GM23338 (cell line): ENCODE measurements at regions not wholly inside any gene's neighbourhood (a gene's known extent, or its start where the extent isn't known, plus 50 kb on each side); places are given as distances from the start of the nearest gene placed in this dataset.

Experiments used
- ATAC-seq: fragments of 200-7000 bp; cut with Tn5 transposase; 3 replicates; pipeline ENCODE4 v1.9.1; 2020
- DNase-seq: peaks from one replicate; pipeline ENCODE4 v3.0.0-alpha.2; 2015; ENCODE audit warnings: low spot score
- H2AFZ ChIP-seq: fragments of 200-600 bp; sonication (generic); 2 replicates; pipeline ENCODE4 v1.8.0; 2016; ENCODE audit warnings: antibody characterized with exemption, mild to moderate bottlenecking, moderate library complexity
- H3F3A ChIP-seq: fragments of 200-600 bp; sonication (generic); replicated peaks from 2 replicates; pipeline ENCODE4 v1.8.0; 2017; ENCODE audit warnings: antibody characterized with exemption, mixed run types, low read depth
- H3K27ac ChIP-seq: fragments of 200-600 bp; sonication (generic); 2 replicates; pipeline ENCODE4 v1.6.1; 2016; ENCODE audit warnings: low read depth
- H3K27me3 ChIP-seq: fragments of 200-600 bp; sonication (generic); 2 replicates; pipeline ENCODE4 v1.8.0; 2016; ENCODE audit warnings: mild to moderate bottlenecking, mixed run types, moderate library complexity; ENCODE audit not compliant: insufficient read depth
- H3K36me3 ChIP-seq: fragments of 200-600 bp; sonication (generic); 2 replicates; pipeline ENCODE4 v1.8.0; 2016; ENCODE audit warnings: mild to moderate bottlenecking; ENCODE audit not compliant: insufficient read depth
- H3K4me1 ChIP-seq: fragments of 200-600 bp; sonication (generic); 2 replicates; pipeline ENCODE4 v1.8.0; 2016; ENCODE audit warnings: mild to moderate bottlenecking, moderate library complexity; ENCODE audit not compliant: insufficient read depth
- H3K4me2 ChIP-seq: fragments of 200-600 bp; sonication (generic); 2 replicates; pipeline ENCODE4 v1.7.1; 2017; ENCODE audit warnings: mixed run types
- H3K4me3 ChIP-seq: fragments of 200-600 bp; sonication (generic); 2 replicates; pipeline ENCODE4 v1.6.1; 2016; ENCODE audit warnings: mixed run types
- H3K79me2 ChIP-seq: fragments of 200-600 bp; sonication (generic); replicated peaks from 2 replicates; pipeline ENCODE4 v1.8.0; 2017; ENCODE audit warnings: mild to moderate bottlenecking; ENCODE audit not compliant: insufficient read depth
- H3K9me2 ChIP-seq: fragments of 200-600 bp; sonication (generic); 2 replicates; pipeline ENCODE4 v1.8.0; 2017; ENCODE audit not compliant: insufficient read depth
- H4K20me1 ChIP-seq: fragments of 200-600 bp; sonication (generic); replicated peaks from 2 replicates; pipeline ENCODE4 v1.8.0; 2017; ENCODE audit warnings: mild to moderate bottlenecking; ENCODE audit not compliant: insufficient read depth
- H3K27ac Mint-ChIP-seq: 2 replicates; pipeline ENCODE4 v1.8.0; 2020; ENCODE audit warnings: inconsistent platforms, mild to moderate bottlenecking, moderate library complexity, mixed read lengths
- H3K27me3 Mint-ChIP-seq: 3 replicates; pipeline ENCODE4 v1.8.0; 2022; ENCODE audit warnings: low read depth, mild to moderate bottlenecking, moderate library complexity, mixed read lengths, inconsistent platforms; ENCODE audit not compliant: insufficient read depth, poor library complexity
- H3K36me3 Mint-ChIP-seq: 3 replicates; pipeline ENCODE4 v1.8.0; 2021; ENCODE audit warnings: low read depth, mild to moderate bottlenecking, inconsistent platforms, moderate library complexity, mixed read lengths
- H3K4me1 Mint-ChIP-seq: 3 replicates; pipeline ENCODE4 v1.8.0; 2020; ENCODE audit warnings: mild to moderate bottlenecking, inconsistent platforms, mixed read lengths
- H3K4me3 Mint-ChIP-seq: 3 replicates; pipeline ENCODE4 v1.8.0; 2021; ENCODE audit warnings: moderate library complexity, mild to moderate bottlenecking, inconsistent platforms, mixed read lengths
- H3K9me3 Mint-ChIP-seq: 3 replicates; pipeline ENCODE4 v1.8.0; 2020; ENCODE audit warnings: moderate library complexity, mild to moderate bottlenecking, inconsistent platforms, mixed read lengths
- CREB1 ChIP-seq: fragments of 250-450 bp; sonication (Bioruptor Pico); IDR thresholded peaks from 2 replicates; pipeline ENCODE4 v1.5.0; 2020; ENCODE audit warnings: low read depth, mild to moderate bottlenecking, moderate library complexity
- EZH2 ChIP-seq: fragments of 200-600 bp; sonication (generic); IDR thresholded peaks from one replicate; pipeline ENCODE4 v1.8.0; 2017; ENCODE audit warnings: antibody characterized with exemption, mild to moderate bottlenecking, low read depth; ENCODE audit not compliant: unreplicated experiment
- EZH2phosphoT487 ChIP-seq: fragments of 200-600 bp; sonication (generic); IDR thresholded peaks from one replicate; pipeline ENCODE4 v1.8.1; 2018; ENCODE audit warnings: antibody characterized with exemption; ENCODE audit not compliant: unreplicated experiment
- JUNB ChIP-seq: IDR thresholded peaks from one replicate; pipeline ENCODE4 v1.6.1; 2016; ENCODE audit warnings: antibody characterized with exemption; ENCODE audit not compliant: unreplicated experiment
- NANOG ChIP-seq: IDR thresholded peaks from 2 replicates; pipeline ENCODE4 v1.6.1; 2016; ENCODE audit warnings: antibody characterized with exemption, borderline replicate concordance
- POLR2AphosphoS5 ChIP-seq: IDR thresholded peaks from 2 replicates; pipeline ENCODE4 v1.6.1; 2016; ENCODE audit warnings: antibody characterized with exemption, low read depth
- STAT1 ChIP-seq: IDR thresholded peaks from one replicate; pipeline ENCODE4 v1.6.1; 2016; ENCODE audit warnings: antibody characterized with exemption; ENCODE audit not compliant: unreplicated experiment
- ZNF114 ChIP-seq: fragments of 250-450 bp; sonication (Bioruptor Pico); IDR thresholded peaks from 2 replicates; pipeline ENCODE4 v1.5.0; 2020; ENCODE audit warnings: mild to moderate bottlenecking, moderate library complexity
- ZNF331 ChIP-seq: fragments of 250-450 bp; sonication (Bioruptor Pico); IDR thresholded peaks from 2 replicates; pipeline ENCODE4 v1.5.0; 2020; ENCODE audit warnings: low read depth, mild to moderate bottlenecking, moderate library complexity
- TF ChIP-seq, protein P1 (sequence below): IDR thresholded peaks from one replicate; pipeline ENCODE4 v1.6.1; 2018; ENCODE audit warnings: antibody characterized with exemption; ENCODE audit not compliant: unreplicated experiment
- TF ChIP-seq, protein P2 (sequence below), 2 experiments: fragments of 200-600 bp in 1 of 2; sonication (generic) in 1 of 2; conservative IDR thresholded peaks; 2 replicates each; pipeline versions ENCODE4 v1.5.1 to v1.6.1; 2016 to 2017; ENCODE audit warnings: antibody characterized with exemption in 2 of 2, low read depth in 2 of 2, mild to moderate bottlenecking in 2 of 2, moderate library complexity in 1 of 2
- TF ChIP-seq, protein P3 (sequence below): IDR thresholded peaks from 2 replicates; pipeline ENCODE4 v1.6.1; 2016; ENCODE audit warnings: antibody characterized with exemption

DNA sequence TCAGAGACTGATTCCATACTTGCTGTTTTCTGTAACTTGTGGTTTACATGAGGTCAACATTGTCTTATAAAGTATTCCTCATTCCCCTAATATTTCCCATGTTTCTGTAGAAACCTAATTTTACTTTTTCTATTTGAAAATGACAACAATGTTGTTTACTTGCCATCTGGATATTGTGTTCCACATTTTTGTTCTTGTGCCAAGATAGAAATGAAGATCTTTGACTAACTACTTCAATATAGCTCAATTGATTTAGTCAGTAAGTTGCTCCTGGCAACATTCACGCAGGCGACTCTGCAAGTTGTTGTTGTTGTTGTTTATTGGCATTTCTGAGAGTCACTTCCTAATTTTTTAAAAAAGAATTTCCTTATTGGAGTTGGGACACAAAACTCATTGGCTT lies 69.5 kb downstream of the CAVIN2 start (continued):
- TF ChIP-seq POLR2AphosphoS5 = no peak
- no peak for TF ChIP-seq EZH2phosphoT487
- no peak for TF ChIP-seq NANOG
- TF ChIP-seq CREB1 = no peak
- no peak for TF ChIP-seq STAT1
- TF ChIP-seq, protein P1, sequence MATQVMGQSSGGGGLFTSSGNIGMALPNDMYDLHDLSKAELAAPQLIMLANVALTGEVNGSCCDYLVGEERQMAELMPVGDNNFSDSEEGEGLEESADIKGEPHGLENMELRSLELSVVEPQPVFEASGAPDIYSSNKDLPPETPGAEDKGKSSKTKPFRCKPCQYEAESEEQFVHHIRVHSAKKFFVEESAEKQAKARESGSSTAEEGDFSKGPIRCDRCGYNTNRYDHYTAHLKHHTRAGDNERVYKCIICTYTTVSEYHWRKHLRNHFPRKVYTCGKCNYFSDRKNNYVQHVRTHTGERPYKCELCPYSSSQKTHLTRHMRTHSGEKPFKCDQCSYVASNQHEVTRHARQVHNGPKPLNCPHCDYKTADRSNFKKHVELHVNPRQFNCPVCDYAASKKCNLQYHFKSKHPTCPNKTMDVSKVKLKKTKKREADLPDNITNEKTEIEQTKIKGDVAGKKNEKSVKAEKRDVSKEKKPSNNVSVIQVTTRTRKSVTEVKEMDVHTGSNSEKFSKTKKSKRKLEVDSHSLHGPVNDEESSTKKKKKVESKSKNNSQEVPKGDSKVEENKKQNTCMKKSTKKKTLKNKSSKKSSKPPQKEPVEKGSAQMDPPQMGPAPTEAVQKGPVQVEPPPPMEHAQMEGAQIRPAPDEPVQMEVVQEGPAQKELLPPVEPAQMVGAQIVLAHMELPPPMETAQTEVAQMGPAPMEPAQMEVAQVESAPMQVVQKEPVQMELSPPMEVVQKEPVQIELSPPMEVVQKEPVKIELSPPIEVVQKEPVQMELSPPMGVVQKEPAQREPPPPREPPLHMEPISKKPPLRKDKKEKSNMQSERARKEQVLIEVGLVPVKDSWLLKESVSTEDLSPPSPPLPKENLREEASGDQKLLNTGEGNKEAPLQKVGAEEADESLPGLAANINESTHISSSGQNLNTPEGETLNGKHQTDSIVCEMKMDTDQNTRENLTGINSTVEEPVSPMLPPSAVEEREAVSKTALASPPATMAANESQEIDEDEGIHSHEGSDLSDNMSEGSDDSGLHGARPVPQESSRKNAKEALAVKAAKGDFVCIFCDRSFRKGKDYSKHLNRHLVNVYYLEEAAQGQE = no peak
- TF ChIP-seq ZNF331 (CRISPR knock-in tag) = no peak
- TF ChIP-seq ZNF114 = no peak
- TF ChIP-seq JUNB = no peak
- TF ChIP-seq, protein P2, sequence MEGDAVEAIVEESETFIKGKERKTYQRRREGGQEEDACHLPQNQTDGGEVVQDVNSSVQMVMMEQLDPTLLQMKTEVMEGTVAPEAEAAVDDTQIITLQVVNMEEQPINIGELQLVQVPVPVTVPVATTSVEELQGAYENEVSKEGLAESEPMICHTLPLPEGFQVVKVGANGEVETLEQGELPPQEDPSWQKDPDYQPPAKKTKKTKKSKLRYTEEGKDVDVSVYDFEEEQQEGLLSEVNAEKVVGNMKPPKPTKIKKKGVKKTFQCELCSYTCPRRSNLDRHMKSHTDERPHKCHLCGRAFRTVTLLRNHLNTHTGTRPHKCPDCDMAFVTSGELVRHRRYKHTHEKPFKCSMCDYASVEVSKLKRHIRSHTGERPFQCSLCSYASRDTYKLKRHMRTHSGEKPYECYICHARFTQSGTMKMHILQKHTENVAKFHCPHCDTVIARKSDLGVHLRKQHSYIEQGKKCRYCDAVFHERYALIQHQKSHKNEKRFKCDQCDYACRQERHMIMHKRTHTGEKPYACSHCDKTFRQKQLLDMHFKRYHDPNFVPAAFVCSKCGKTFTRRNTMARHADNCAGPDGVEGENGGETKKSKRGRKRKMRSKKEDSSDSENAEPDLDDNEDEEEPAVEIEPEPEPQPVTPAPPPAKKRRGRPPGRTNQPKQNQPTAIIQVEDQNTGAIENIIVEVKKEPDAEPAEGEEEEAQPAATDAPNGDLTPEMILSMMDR (conservative IDR thresholded peaks at IDR 0.05; ENCODE audit: low read depth in 2 of 2) = no peak

DNA sequence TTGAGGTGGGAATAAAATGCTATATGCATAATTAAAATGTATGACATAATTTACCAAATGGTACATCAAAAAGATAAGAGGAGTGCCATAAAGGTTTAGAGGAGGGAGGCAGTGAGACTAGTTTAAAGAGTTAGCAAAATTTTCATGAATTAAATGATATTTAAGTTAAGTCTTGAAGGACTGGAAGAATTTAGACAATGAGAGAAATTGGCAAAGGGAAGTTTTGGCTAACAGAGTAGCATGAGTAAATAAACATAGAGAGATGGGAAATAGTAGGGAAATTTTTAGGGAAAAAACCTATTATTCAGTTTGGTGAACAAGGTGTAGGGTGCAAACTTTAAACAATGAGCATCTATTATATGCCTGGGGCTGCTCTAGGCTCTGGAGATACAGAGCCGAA lies 68.8 kb downstream of the CAVIN2 start:
- Mint-ChIP-seq H3K27ac (no peak overlapping the region), H3K36me3 (peaks cover 12% of the 10 kb centered on the region), H3K27me3 (no peaks in the 10 kb centered on the region), H3K4me1 (no peaks in the 10 kb centered on the region), H3K9me3 (peaks cover 14% of the 10 kb centered on the region; the same call in 2 of the 3 replicates), H3K4me3 (no peak overlapping the region)
- Histone ChIP-seq H3K27ac (no peak overlapping the region), H3K79me2 (no peaks in the 10 kb centered on the region), H3K4me1 (no peaks in the 10 kb centered on the region), H3K36me3 (no peaks in the 10 kb centered on the region), H2AFZ (no peak overlapping the region), H3K4me3 (no peak overlapping the region), H4K20me1 (no peaks in the 10 kb centered on the region), H3K4me2 (no peak overlapping the region), H3F3A (no peaks in the 10 kb centered on the region), H3K9me2 (0 out of 2 replicates have a peak, but pooled peaks cover 7% of the 10 kb centered on the region), H3K27me3 (no peaks in the 10 kb centered on the region)
- no peak for ATAC-seq
- no peak for DNase-seq
- no peak for TF ChIP-seq ZNF331 (CRISPR knock-in tag)
- TF ChIP-seq, protein P2 (conservative IDR thresholded peaks at IDR 0.05; ENCODE audit: low read depth in 2 of 2) = no peak
- TF ChIP-seq JUNB = no peak
- TF ChIP-seq EZH2phosphoT487 = no peak
- TF ChIP-seq ZNF114 = no peak
- no peak for TF ChIP-seq STAT1
- TF ChIP-seq POLR2AphosphoS5 = no peak
- TF ChIP-seq, protein P3, sequence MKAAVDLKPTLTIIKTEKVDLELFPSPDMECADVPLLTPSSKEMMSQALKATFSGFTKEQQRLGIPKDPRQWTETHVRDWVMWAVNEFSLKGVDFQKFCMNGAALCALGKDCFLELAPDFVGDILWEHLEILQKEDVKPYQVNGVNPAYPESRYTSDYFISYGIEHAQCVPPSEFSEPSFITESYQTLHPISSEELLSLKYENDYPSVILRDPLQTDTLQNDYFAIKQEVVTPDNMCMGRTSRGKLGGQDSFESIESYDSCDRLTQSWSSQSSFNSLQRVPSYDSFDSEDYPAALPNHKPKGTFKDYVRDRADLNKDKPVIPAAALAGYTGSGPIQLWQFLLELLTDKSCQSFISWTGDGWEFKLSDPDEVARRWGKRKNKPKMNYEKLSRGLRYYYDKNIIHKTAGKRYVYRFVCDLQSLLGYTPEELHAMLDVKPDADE = no peak
- TF ChIP-seq, protein P1 = no peak
- no peak for TF ChIP-seq EZH2
